ENCODE measurements at regions not wholly inside any gene's neighbourhood (a gene's known extent, or its start where the extent isn't known, plus 50 kb on each side); places are given as distances from the start of the nearest gene placed in this dataset.
A peak's percentile ranks its signal among the peaks of the same experiment; 100 is the strongest.

GRCh38 chr18:44536046-44536445, 144.6 kb upstream of the SETBP1 start:
- no peak for DNase-seq (ENCODE audit: low spot score)
- peaks cover 0 to 3% of the 10 kb centered on the region in 2 donors for H3K27me3 Mint-ChIP-seq

GRCh38 chr18:44536619-44537018, 144.1 kb upstream of the SETBP1 start:
- H3K27me3 Mint-ChIP-seq = peaks cover 0 to 3% of the 10 kb centered on the region in 2 donors
- H3K36me3 Mint-ChIP-seq = no peaks in the 10 kb centered on the region
- H3K4me3 Mint-ChIP-seq = no peak overlapping the region
- DNase-seq (ENCODE audit: low spot score) (no peak), ATAC-seq (no peak)
- H3K9me3 Mint-ChIP-seq = no peaks in the 10 kb centered on the region
- no peaks in the 10 kb centered on the region for H3K4me1 Mint-ChIP-seq (ENCODE audit: low read depth in 2 of 2)
- H3K27ac Mint-ChIP-seq = no peak overlapping the region

More at GRCh38 chr18:44536046-44536445, 144.6 kb upstream of the SETBP1 start:
- no peaks in the 10 kb centered on the region for H3K9me3 Mint-ChIP-seq
- H3K4me3 Mint-ChIP-seq = no peak overlapping the region
- no peak overlapping the region for H3K27ac Mint-ChIP-seq
- ATAC-seq = no peak
- no peaks in the 10 kb centered on the region for H3K4me1 Mint-ChIP-seq (ENCODE audit: low read depth in 2 of 2)
- no peaks in the 10 kb centered on the region for H3K36me3 Mint-ChIP-seq

GRCh38 chr18:44537526-44537925, 143.2 kb upstream of the SETBP1 start:
- no peaks in the 10 kb centered on the region for H3K36me3 Mint-ChIP-seq
- DNase-seq (ENCODE audit: low spot score) (no peak), ATAC-seq (no peak)
- H3K4me3 Mint-ChIP-seq = no peak overlapping the region
- H3K9me3 Mint-ChIP-seq = no peaks in the 10 kb centered on the region
- peaks cover 0 to 3% of the 10 kb centered on the region in 2 donors for H3K27me3 Mint-ChIP-seq
- no peak overlapping the region for H3K27ac Mint-ChIP-seq
- no peaks in the 10 kb centered on the region for H3K4me1 Mint-ChIP-seq (ENCODE audit: low read depth in 2 of 2)

DNA sequence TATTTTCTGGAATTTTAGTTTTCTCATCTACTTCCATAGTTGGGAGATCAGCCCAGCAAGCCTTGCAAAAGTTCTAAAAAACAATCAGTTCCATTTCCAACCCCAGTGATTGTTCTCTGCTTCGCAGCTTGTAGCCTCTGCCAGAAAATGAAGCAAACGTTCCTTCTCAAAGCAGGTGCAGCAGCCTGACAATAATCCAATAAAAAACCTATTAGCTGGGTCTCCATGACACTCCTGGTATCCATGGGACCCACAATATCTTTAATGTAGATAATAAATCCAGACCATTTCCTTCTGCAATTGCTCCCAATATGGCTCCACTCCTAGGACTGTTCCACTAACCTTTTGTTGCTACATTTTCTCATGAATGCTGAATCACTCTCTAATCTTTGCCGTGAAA, 140.8 kb upstream of the SETBP1 start:
- H3K27me3 Mint-ChIP-seq = peaks cover 0 to 2% of the 10 kb centered on the region in 2 donors
- no peaks in the 10 kb centered on the region for H3K9me3 Mint-ChIP-seq
- peaks cover 1 to 3% of the 10 kb centered on the region in 2 donors for H3K4me1 Mint-ChIP-seq (ENCODE audit: low read depth in 2 of 2)
- DNase-seq (ENCODE audit: low spot score) = no peak
- no peak overlapping the region for H3K27ac Mint-ChIP-seq
- no peak overlapping the region for H3K4me3 Mint-ChIP-seq
- ATAC-seq = no peak
- H3K36me3 Mint-ChIP-seq = no peaks in the 10 kb centered on the region

GRCh38 chr18:44541159-44541558, 139.5 kb upstream of the SETBP1 start:
- Mint-ChIP-seq H3K27me3 (no peaks in the 10 kb centered on the region), H3K4me3 (no peak overlapping the region), H3K4me1 (ENCODE audit: low read depth in 2 of 2) (peaks cover 4 to 8% of the 10 kb centered on the region in 2 donors), H3K9me3 (no peaks in the 10 kb centered on the region), H3K36me3 (no peaks in the 10 kb centered on the region), H3K27ac (no peak overlapping the region)
- DNase-seq (ENCODE audit: low spot score) (no peak), ATAC-seq (no peak)

- DNase-seq (ENCODE audit: low spot score) (no peak), ATAC-seq (no peak)
- no peaks in the 10 kb centered on the region for H3K9me3 Mint-ChIP-seq
- H3K27me3 Mint-ChIP-seq = no peaks in the 10 kb centered on the region
- no peaks in the 10 kb centered on the region for H3K36me3 Mint-ChIP-seq
- peaks cover 4 to 8% of the 10 kb centered on the region in 2 donors for H3K4me1 Mint-ChIP-seq (ENCODE audit: low read depth in 2 of 2)
- no peak overlapping the region for H3K4me3 Mint-ChIP-seq
- no peak overlapping the region for H3K27ac Mint-ChIP-seq
Observed at GRCh38 chr18:44541781-44542180, 138.9 kb upstream of the SETBP1 start.

DNA sequence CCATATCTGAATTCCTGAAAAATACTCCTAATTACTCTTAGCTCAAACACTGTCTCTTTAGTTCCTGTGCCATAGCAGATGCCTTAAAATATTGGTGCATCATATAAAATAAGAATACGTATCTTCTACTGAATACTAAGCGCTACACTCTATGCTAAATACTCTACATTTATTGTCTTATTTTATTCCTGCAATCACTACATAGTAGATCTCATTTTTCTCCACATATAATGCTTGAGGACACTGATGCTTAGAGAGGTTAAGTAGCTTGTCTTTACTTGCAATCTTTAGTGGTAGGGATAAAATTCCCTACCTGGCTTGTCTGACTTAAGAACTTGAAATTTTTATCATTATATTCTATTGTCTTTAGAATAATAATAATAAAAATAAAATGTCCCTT, 137.3 kb upstream of the SETBP1 start:
- Mint-ChIP-seq H3K36me3 (no peaks in the 10 kb centered on the region), H3K4me3 (no peak overlapping the region), H3K9me3 (no peaks in the 10 kb centered on the region), H3K27me3 (no peaks in the 10 kb centered on the region), H3K4me1 (ENCODE audit: low read depth in 2 of 2) (peaks cover 7 to 11% of the 10 kb centered on the region in 2 donors), H3K27ac (no peak overlapping the region)
- DNase-seq (ENCODE audit: low spot score) (no peak), ATAC-seq (no peak)

GRCh38 chr18:44545359-44545985, 135.2 kb upstream of the SETBP1 start:
- ATAC-seq (no peak), DNase-seq (ENCODE audit: low spot score) (no peak)
- Mint-ChIP-seq H3K27me3 (no peaks in the 10 kb centered on the region), H3K27ac (no peak overlapping the region), H3K9me3 (no peaks in the 10 kb centered on the region), H3K4me3 (no peak overlapping the region), H3K36me3 (no peaks in the 10 kb centered on the region), H3K4me1 (ENCODE audit: low read depth in 2 of 2) (peaks cover 16 to 25% of the 10 kb centered on the region in 2 donors)

DNA sequence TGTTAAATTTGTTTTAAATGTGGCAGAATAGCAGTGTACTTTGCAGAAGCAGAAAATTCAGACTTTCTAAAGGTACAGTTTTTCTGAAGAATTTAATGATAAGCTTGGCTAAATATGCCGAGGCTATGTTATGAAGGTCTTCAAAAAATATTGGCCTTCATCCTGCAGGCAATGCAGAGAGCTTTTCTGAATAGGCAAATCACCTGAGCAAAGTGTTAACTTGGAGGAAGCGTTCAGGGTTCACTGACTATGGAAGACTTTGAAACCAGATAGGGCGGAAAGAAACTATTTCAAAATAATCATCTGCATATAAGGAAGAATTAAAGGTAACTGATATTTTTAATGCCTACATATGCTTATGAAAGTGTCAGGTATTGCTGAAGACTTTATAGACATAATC, 133.7 kb upstream of the SETBP1 start:
- Mint-ChIP-seq H3K36me3 (no peaks in the 10 kb centered on the region), H3K27ac (no peak overlapping the region), H3K4me1 (ENCODE audit: low read depth in 2 of 2) (peaks cover 16 to 25% of the 10 kb centered on the region in 2 donors), H3K4me3 (no peak overlapping the region), H3K27me3 (no peaks in the 10 kb centered on the region), H3K9me3 (no peaks in the 10 kb centered on the region)
- DNase-seq (ENCODE audit: low spot score) (no peak), ATAC-seq (no peak)

GRCh38 chr18:44548291-44549221, 132.1 kb upstream of the SETBP1 start:
- no peak for ATAC-seq
- H3K4me1 Mint-ChIP-seq (ENCODE audit: low read depth in 2 of 2) = peaks cover 16 to 25% of the 10 kb centered on the region in 2 donors
- H3K36me3 Mint-ChIP-seq = no peaks in the 10 kb centered on the region
- no peak for DNase-seq (ENCODE audit: low spot score)
- no peaks in the 10 kb centered on the region for H3K9me3 Mint-ChIP-seq
- peak overlapping the region; percentile 51 to 82 for H3K27ac Mint-ChIP-seq
- peak overlapping the region; percentile 11 for H3K4me3 Mint-ChIP-seq
- H3K27me3 Mint-ChIP-seq = no peaks in the 10 kb centered on the region

- H3K4me1 Mint-ChIP-seq (ENCODE audit: low read depth in 2 of 2) = peaks cover 12 to 16% of the 10 kb centered on the region in 2 donors
- ATAC-seq (no peak), DNase-seq (ENCODE audit: low spot score) (no peak)
- no peak overlapping the region for H3K4me3 Mint-ChIP-seq
- H3K36me3 Mint-ChIP-seq = no peaks in the 10 kb centered on the region
- no peak overlapping the region for H3K27ac Mint-ChIP-seq
- no peaks in the 10 kb centered on the region for H3K9me3 Mint-ChIP-seq
- no peaks in the 10 kb centered on the region for H3K27me3 Mint-ChIP-seq
Observed at GRCh38 chr18:44552706-44553105, 128.0 kb upstream of the SETBP1 start.

GRCh38 chr18:44556296-44556695, 124.4 kb upstream of the SETBP1 start:
- Mint-ChIP-seq H3K27ac (no peak overlapping the region), H3K4me3 (no peak overlapping the region)
- no peak for ATAC-seq

GRCh38 chr18:44557616-44558151, 123.0 kb upstream of the SETBP1 start:
- Mint-ChIP-seq H3K36me3 (no peaks in the 10 kb centered on the region), H3K27me3 (no peaks in the 10 kb centered on the region), H3K9me3 (no peaks in the 10 kb centered on the region), H3K27ac (no peak overlapping the region), H3K4me1 (ENCODE audit: low read depth in 2 of 2) (no peaks in the 10 kb centered on the region), H3K4me3 (no peak overlapping the region)
- DNase-seq (ENCODE audit: low spot score) = no peak
- ATAC-seq = no peak

More at GRCh38 chr18:44556296-44556695, 124.4 kb upstream of the SETBP1 start:
- Mint-ChIP-seq H3K36me3 (no peaks in the 10 kb centered on the region), H3K9me3 (no peaks in the 10 kb centered on the region), H3K4me1 (ENCODE audit: low read depth in 2 of 2) (no peaks in the 10 kb centered on the region), H3K27me3 (no peaks in the 10 kb centered on the region)
- no peak for DNase-seq (ENCODE audit: low spot score)

DNA sequence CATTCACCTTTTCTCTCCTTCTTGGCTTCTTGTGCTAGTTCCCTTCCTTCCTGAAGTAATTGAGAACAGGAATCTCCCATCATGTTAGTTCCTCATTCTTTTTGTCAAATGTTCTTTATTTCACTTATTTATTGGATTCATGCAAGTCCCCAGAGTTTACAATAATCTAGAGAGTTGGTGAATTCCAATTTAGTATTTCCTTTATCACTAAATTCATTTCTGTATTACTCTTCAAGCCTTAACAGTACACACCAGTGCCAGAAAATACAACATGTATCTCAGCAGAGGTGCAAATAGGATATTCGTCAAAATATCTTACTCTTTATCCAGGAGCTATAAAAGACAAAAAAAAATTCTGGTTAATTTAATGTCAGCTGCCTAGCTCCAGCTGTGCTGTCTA, 121.9 kb upstream of the SETBP1 start:
- no peak for DNase-seq (ENCODE audit: low spot score)

More for the DNA sequence above, 121.9 kb upstream of the SETBP1 start:
- Mint-ChIP-seq H3K4me3 (no peak overlapping the region), H3K27me3 (no peaks in the 10 kb centered on the region), H3K36me3 (no peaks in the 10 kb centered on the region), H3K4me1 (ENCODE audit: low read depth in 2 of 2) (peaks cover 0 to 2% of the 10 kb centered on the region in 2 donors), H3K9me3 (no peaks in the 10 kb centered on the region), H3K27ac (no peak overlapping the region)
- no peak for ATAC-seq

Data from natural killer cell treated with Interleukin-12 subunit alpha and Interleukin-12 subunit beta and Interleukin-15 and Interleukin-18, amount 100 ng/mL, for 72 hours (primary cell).